Right lobe of liver (tissue), 4 donors: ENCODE measurements at regions not wholly inside any gene's neighbourhood (a gene's known extent, or its start where the extent isn't known, plus 50 kb on each side); places are given as distances from the start of the nearest gene placed in this dataset.

Experiments
- CTCF ChIP-seq, 4 donors: fragments of 200-600 bp in 3 of 4; fragments of 450-650 bp in 1 of 4; IDR thresholded peaks; one replicate each; pipeline versions ENCODE4 v1.5.1 to v1.8.0; 2016 to 2022; ENCODE audit warnings: antibody characterized with exemption in 4 of 4, mild to moderate bottlenecking in 2 of 4
- POLR2A ChIP-seq: fragments of 450-650 bp; IDR thresholded peaks from one replicate; pipeline ENCODE4 v1.6.1; 2017; ENCODE audit warnings: antibody characterized with exemption, mild to moderate bottlenecking
- donor health status: DM: no; HTN: no; CAD: no.
- donor health status: DM: no; HTN: no; CAD: no.
- donor health status: DM: no; HTN: yes; CAD: no.

GRCh38 chr4:141388481-141388880 is 167.8 kb downstream of the ZNF330 start:
- no peak for TF ChIP-seq POLR2A
- TF ChIP-seq CTCF (IDR thresholded peaks at IDR 0.05): no peak
